ENCODE measurements at regions not wholly inside any gene's neighbourhood (a gene's known extent, or its start where the extent isn't known, plus 50 kb on each side); places are given as distances from the start of the nearest gene placed in this dataset.
"Not testable (repeated sequence)": the region's sequence is repeated elsewhere in the genome, so short reads cannot be mapped to it uniquely, and the experiment has no call there.

DNA sequence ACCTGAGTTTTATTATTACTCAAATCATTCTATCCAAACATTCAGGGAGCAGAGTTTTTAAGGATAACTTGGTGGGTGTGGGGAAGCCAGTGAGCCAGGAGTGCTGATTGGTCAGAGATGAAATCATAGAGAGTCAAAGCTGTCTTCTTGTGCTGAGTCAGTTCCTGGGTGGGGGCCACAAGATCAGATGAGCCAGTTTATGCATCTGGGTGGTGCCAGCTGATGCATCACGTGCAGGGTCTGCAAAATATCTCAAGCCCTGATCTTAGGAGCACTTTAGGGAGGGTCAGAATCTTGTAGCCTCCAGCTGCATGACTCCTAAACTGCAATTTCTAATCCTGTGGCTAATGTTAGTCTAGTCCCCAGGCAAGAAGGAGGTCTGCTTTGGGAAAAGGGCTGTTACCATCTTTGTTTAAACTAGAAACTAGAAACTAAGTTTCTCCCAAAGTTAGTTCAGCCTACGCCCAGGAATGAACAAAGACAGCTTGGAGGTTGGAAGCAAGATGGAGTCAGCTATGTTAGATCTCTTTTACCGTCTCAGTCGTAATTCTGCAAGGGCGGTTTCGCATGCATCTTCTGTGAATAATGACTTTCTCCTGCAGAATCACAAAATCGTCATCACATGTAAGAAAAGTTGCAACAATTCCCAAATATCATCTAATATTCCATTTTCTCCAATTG lies 97.5 kb downstream of the ZNF664 start:
- H3K27me3 Mint-ChIP-seq, H3K9me3 Mint-ChIP-seq, H3K27ac Mint-ChIP-seq, H3K36me3 Mint-ChIP-seq, H3K4me3 Mint-ChIP-seq, H3K4me1 Mint-ChIP-seq: not testable (repeated sequence)

DNA sequence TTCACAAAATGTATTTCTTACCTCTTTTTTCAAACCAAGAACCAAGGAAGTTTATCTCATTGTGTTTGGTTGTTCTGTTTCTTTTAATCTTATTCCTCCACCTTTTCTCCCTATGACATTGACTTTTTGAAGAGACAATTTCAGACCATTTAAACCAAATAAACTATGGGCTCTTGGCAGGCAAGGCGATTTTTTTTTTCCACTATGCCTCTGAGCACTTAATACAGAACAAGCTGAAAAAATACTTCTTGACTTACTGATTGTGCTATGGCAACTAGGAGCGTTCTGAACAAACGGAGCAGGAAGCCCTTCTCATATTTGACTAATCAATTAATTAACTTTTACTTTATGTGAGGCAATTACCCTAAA lies 98.0 kb downstream of the ZNF664 start:
- no peaks in the 10 kb centered on the region for H3K36me3 Mint-ChIP-seq
- no peak overlapping the region for H3K4me3 Mint-ChIP-seq
- H3K9me3 Mint-ChIP-seq, result peaks cover 0 to 4% (median 3%) of the 10 kb centered on the region in 3 donors
- peaks cover 9% of the 10 kb centered on the region for H3K27me3 Mint-ChIP-seq
- no peaks in the 10 kb centered on the region for H3K4me1 Mint-ChIP-seq
- H3K27ac Mint-ChIP-seq, result no peak overlapping the region

DNA sequence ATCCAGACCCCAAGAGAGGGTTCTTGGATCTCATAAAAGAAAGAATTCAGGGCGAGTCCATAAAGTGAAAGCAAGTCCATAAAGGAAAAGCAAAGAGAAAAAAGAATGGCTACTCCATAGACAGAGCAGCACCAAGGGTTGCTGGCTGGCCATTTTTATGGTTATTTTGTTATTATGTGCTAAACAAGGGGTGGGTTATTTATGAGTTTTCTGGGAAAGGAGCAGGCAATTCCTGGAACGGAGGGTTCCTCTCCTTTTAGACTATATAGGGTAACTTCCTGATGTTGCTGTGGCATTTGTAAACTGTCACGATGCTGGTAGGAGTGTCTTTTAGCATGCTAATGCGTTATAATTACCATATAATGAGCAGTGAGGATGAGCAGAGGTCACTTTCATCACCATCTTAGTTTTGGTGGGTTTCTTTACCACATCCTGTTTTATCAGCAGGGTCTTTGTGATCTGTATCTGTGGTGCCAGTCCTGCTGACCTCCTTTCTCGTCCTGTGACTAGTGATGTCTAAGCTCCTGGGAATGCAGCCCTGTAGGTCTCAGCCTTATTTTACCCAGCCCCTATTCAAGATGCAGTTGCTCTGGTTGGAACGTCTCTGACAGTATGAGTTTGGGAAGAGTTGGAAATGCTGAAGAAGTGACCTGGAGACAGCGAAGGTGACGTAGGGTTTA lies 100.5 kb downstream of the ZNF664 start:
- peaks cover 8% of the 10 kb centered on the region for H3K27me3 Mint-ChIP-seq
- no peak overlapping the region for H3K4me3 Mint-ChIP-seq
- no peaks in the 10 kb centered on the region for H3K4me1 Mint-ChIP-seq
- H3K9me3 Mint-ChIP-seq, result no peaks in the 10 kb centered on the region
- no peaks in the 10 kb centered on the region for H3K36me3 Mint-ChIP-seq
- H3K27ac Mint-ChIP-seq, result no peak overlapping the region

DNA sequence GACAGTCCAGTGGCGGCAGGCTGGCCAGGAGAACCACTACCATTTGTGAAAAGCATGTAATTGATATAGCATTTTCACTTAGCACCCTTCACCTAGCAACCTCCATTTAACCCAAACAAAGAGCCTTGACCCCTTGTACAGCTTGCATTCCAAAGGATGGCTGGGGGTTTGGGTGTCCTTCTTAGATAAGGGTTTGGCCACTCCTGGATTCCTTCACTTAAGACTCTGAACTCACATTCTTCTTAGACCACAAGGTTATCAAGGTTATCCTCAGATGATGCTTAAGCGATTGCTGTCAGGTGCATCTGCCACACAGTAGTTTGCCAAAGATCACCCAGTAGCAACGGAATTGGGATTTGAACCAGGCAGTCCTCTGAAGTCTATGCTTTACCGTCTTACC lies 102.8 kb downstream of the ZNF664 start:
- no peak overlapping the region for H3K27ac Mint-ChIP-seq
- H3K4me3 Mint-ChIP-seq, result no peak overlapping the region
- no peaks in the 10 kb centered on the region for H3K4me1 Mint-ChIP-seq
- H3K9me3 Mint-ChIP-seq, result no peaks in the 10 kb centered on the region
- H3K27me3 Mint-ChIP-seq, result peaks cover 8% of the 10 kb centered on the region
- H3K36me3 Mint-ChIP-seq, result no peaks in the 10 kb centered on the region

GRCh38 chr12:124077701-124078100 lies 104.7 kb downstream of the ZNF664 start:
- Mint-ChIP-seq H3K4me1 (no peaks in the 10 kb centered on the region), H3K9me3 (no peaks in the 10 kb centered on the region), H3K27me3 (peaks cover 12% of the 10 kb centered on the region), H3K4me3 (no peak overlapping the region), H3K36me3 (no peaks in the 10 kb centered on the region), H3K27ac (no peak overlapping the region)

DNA sequence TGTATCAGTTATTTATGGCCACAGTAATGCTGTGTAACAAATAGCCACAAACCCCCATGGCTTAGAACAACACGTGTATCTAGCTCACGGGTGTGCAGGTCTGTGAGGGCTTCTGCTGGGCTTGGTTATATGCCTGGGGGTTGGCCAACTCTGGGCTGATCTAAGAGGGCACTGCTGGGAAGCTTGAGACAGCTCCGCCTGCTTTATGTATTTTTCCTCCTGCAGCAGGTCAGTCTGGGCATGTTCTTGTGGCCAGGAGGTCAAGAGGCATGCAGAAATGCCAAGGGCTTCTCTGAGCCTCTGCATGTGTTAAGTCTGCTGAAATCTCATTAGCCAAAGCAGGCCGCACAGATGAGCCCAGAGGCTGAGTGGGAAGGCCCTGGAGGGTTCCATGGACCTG lies 105.8 kb downstream of the ZNF664 start:
- H3K9me3 Mint-ChIP-seq, result no peaks in the 10 kb centered on the region
- H3K27me3 Mint-ChIP-seq, result peaks cover 10% of the 10 kb centered on the region
- H3K27ac Mint-ChIP-seq, result no peak overlapping the region
- no peaks in the 10 kb centered on the region for H3K4me1 Mint-ChIP-seq
- H3K4me3 Mint-ChIP-seq, result no peak overlapping the region
- no peaks in the 10 kb centered on the region for H3K36me3 Mint-ChIP-seq

DNA sequence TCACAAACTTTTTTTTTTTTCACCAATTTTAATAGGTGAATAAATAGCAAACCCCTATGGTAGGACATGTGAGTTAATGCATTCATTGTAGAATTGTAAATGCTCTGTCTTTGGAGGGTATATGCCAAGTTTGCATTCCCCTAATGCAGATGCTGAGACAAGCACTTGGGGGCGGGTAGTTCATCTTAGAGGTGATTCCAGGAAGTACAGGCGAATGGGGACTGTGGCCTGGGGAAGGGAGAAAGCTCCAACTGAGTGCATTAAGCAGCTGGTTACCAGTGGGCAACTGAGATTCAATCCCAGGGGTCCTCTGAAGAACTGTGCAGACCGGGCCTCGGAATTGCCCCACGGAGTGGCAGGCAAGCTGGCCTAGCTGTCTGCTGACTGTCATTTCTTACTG lies 107.6 kb downstream of the ZNF664 start:
- Mint-ChIP-seq H3K27me3 (peaks cover 5% of the 10 kb centered on the region), H3K9me3 (no peaks in the 10 kb centered on the region), H3K27ac (no peak overlapping the region), H3K4me3 (no peak overlapping the region), H3K36me3 (no peaks in the 10 kb centered on the region), H3K4me1 (no peaks in the 10 kb centered on the region)

GRCh38 chr12:124082012-124082411 lies 109.0 kb downstream of the ZNF664 start:
- H3K9me3 Mint-ChIP-seq, result no peaks in the 10 kb centered on the region
- H3K4me3 Mint-ChIP-seq, result no peak overlapping the region
- peaks cover 7% of the 10 kb centered on the region for H3K27me3 Mint-ChIP-seq
- no peak overlapping the region for H3K27ac Mint-ChIP-seq
- no peaks in the 10 kb centered on the region for H3K36me3 Mint-ChIP-seq
- H3K4me1 Mint-ChIP-seq, result no peaks in the 10 kb centered on the region

GRCh38 chr12:124082687-124083086 lies 109.7 kb downstream of the ZNF664 start:
- Mint-ChIP-seq H3K36me3 (no peaks in the 10 kb centered on the region), H3K9me3 (no peaks in the 10 kb centered on the region), H3K27me3 (peaks cover 7% of the 10 kb centered on the region), H3K27ac (no peak overlapping the region), H3K4me3 (no peak overlapping the region), H3K4me1 (no peaks in the 10 kb centered on the region)

GRCh38 chr12:124083708-124084107 lies 110.7 kb downstream of the ZNF664 start:
- Mint-ChIP-seq H3K36me3 (no peaks in the 10 kb centered on the region), H3K9me3 (no peaks in the 10 kb centered on the region), H3K4me1 (no peaks in the 10 kb centered on the region), H3K27ac (no peak overlapping the region), H3K27me3 (peaks cover 7% of the 10 kb centered on the region), H3K4me3 (no peak overlapping the region)

- Mint-ChIP-seq H3K27me3 (peaks cover 9% of the 10 kb centered on the region), H3K4me1 (no peaks in the 10 kb centered on the region), H3K9me3 (no peaks in the 10 kb centered on the region), H3K4me3 (no peak overlapping the region), H3K27ac (no peak overlapping the region), H3K36me3 (no peaks in the 10 kb centered on the region)
These were observed 112.6 kb downstream of the ZNF664 start for GRCh38 chr12:124085419-124086296.

DNA sequence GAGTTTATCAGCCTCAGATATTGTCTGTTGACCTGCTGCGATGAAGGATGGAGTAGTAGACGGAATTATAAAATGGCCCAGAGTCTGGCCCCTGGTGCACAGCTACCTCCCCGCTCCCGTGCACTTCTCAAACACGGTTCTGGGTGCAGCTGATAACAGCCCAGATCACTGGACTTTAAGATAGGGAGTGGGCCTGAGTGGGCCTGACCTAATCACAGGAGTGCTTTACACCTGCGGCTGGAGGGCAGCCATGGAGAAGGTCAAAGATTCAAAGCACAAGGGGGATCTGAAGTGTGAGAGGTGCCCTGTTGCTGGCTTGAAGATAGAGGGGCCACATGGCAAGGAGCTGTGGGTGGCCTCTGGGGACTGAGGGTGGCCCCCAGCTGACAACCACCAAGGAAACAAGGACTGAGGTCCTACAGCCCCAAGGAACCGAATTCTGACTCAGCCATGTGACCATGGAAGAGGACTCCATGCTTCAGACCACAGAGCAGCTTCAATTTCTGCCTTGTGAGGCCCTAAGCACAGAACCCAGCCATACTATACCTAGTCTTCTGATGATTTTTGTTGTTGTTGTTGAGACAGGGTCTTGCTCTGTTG lies 113.4 kb downstream of the ZNF664 start:
- Mint-ChIP-seq H3K27ac (no peak overlapping the region), H3K9me3 (no peaks in the 10 kb centered on the region), H3K27me3 (peaks cover 7% of the 10 kb centered on the region), H3K36me3 (no peaks in the 10 kb centered on the region), H3K4me3 (no peak overlapping the region), H3K4me1 (no peaks in the 10 kb centered on the region)

- H3K36me3 Mint-ChIP-seq, result no peaks in the 10 kb centered on the region
- peaks cover 5% of the 10 kb centered on the region for H3K27me3 Mint-ChIP-seq
- H3K9me3 Mint-ChIP-seq, result no peaks in the 10 kb centered on the region
- no peaks in the 10 kb centered on the region for H3K4me1 Mint-ChIP-seq
- H3K27ac Mint-ChIP-seq, result no peak overlapping the region
- no peak overlapping the region for H3K4me3 Mint-ChIP-seq
These were observed 114.4 kb downstream of the ZNF664 start for GRCh38 chr12:124087266-124088051.

DNA sequence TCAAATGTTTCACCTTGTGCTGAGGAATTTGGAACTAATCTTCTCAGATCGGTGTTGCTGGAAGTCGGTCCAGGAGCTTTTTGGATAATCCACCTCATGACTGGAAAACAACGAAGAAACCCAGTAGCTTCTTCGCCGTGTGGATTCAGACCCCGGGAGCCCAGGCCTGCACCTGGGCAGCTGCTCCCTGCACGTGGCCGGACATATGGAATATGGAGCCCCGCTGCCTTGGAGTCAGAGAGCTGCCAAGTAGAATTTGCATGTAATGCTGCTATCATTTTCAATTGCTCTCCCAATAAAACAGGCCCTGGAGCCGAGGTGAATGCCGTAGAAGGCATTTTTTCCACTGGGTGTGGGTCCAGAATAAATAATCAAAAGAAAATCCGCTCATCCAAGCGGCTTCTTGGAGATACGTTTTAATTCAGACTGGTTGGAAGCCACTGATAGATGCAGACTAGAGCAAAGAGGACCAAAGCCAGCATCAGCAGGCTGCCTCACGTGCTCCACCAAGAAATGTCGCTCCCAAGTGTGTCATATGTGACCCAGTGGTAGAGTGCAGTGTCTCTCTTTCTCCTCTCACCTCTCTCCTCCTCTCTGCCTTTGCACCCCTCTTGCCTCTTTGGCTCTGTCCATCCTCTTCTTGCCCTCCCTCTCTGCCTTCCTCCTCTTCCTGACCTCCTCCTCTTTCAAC lies 115.3 kb downstream of the ZNF664 start:
- Mint-ChIP-seq H3K27ac (no peak overlapping the region), H3K36me3 (no peaks in the 10 kb centered on the region), H3K4me1 (no peaks in the 10 kb centered on the region)

More for the DNA sequence above, 115.3 kb downstream of the ZNF664 start:
- no peak overlapping the region for H3K4me3 Mint-ChIP-seq
- peaks cover 5% of the 10 kb centered on the region for H3K27me3 Mint-ChIP-seq
- H3K9me3 Mint-ChIP-seq, result no peaks in the 10 kb centered on the region

Measured in IgD-negative memory B cell (primary cell).